ENCODE measurements at regions not wholly inside any gene's neighbourhood (a gene's known extent, or its start where the extent isn't known, plus 50 kb on each side); places are given as distances from the start of the nearest gene placed in this dataset.
"Not testable (repeated sequence)": the region's sequence is repeated elsewhere in the genome, so short reads cannot be mapped to it uniquely, and the experiment has no call there.

DNA sequence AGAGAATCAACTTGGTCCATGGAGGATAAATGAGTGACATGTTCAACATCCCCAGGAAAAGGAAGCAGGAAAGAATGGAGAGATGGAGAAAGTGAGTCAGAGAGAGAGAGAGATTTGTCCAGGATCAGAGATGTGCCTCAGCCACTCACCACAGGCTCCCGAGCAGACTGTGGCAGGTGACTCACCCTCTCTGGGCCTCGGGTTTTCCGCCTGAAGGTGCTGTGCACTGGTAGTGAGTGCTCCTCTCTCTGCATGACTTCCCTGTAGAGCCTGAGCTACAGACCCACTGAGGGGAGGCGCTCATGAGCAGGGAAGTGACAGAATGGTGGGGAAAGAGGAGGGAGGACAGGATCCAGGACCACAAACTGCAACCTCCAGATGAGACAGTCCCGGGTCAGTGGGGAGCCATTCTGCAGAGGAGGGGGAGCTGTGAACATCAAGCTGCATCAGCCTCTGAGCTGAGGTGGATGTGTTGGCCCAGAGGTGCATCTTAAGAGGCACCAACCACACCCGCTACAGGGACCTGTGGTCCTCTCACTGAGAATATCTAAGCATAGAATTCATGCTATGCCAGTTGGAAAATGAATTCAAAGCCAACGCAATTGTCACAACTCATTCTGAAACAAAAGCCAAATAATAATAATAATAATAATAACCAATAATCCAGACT lies 433.4 kb downstream of the BRD1 start:
- TF ChIP-seq, protein P1, sequence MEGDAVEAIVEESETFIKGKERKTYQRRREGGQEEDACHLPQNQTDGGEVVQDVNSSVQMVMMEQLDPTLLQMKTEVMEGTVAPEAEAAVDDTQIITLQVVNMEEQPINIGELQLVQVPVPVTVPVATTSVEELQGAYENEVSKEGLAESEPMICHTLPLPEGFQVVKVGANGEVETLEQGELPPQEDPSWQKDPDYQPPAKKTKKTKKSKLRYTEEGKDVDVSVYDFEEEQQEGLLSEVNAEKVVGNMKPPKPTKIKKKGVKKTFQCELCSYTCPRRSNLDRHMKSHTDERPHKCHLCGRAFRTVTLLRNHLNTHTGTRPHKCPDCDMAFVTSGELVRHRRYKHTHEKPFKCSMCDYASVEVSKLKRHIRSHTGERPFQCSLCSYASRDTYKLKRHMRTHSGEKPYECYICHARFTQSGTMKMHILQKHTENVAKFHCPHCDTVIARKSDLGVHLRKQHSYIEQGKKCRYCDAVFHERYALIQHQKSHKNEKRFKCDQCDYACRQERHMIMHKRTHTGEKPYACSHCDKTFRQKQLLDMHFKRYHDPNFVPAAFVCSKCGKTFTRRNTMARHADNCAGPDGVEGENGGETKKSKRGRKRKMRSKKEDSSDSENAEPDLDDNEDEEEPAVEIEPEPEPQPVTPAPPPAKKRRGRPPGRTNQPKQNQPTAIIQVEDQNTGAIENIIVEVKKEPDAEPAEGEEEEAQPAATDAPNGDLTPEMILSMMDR (IDR thresholded peaks at IDR 0.05; ENCODE audit: extremely low read depth, missing control alignments), result no peak
- no peak for DNase-seq (ENCODE audit: low spot score)

GRCh38 chr22:49393526-49393925 lies 434.1 kb downstream of the BRD1 start:
- DNase-seq (ENCODE audit: low spot score), result no peak
- TF ChIP-seq, protein P1 (IDR thresholded peaks at IDR 0.05; ENCODE audit: extremely low read depth, missing control alignments), result no peak

DNA sequence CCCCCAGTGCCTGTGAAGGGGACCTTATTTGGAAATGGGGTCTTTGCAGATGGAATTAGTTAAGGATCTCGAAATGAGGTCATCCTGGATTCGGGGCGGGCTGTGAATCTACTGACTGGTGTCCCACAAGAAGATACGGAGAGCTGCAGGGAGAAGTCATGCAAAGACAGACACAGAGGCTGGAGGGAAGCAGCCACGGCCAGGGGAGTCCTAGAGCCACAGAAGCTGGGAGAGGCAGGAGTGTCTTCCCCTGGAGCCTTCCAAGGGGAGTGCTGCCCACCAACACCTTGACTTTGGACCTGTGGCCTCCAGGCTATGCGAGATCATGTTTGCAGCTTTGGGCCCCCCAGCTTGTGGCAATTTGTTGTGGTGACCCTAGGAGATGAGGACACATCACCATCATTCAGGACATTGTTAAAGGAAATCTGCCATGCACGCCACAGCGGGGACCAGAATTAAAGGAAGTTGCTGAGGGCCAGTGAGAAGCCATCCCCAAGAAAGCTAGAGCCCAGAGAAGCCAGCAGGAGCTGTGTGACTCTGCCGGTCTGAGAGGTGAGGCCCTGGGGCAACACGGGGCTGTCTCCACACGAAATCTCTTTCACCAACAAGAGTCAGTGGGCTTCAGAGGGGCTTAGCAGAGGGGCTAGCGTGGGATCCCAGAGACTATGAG lies 434.7 kb downstream of the BRD1 start:
- DNase-seq (ENCODE audit: low spot score), result no peak
- TF ChIP-seq, protein P1 (IDR thresholded peaks at IDR 0.05; ENCODE audit: extremely low read depth, missing control alignments), result no peak

DNA sequence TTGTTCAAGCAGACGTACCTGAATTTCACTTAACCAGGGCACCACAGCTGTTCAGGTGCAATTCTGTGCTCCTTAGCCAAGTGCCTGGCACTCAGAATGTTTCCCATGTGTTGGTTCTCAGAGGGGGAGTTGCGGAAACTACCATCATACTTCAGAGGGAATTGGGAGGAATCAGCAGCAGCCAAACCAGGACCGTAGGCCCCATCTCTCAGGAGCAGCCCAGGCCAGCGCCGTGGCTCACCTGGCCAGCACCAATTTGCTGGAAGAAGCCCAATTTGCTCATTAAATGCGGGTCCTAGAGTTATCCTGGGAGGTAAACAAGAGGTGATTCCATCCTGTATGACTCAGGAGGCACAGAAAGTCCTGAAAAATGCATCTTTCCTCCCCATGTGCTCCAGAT lies 435.4 kb downstream of the BRD1 start:
- no peak for DNase-seq (ENCODE audit: low spot score)

GRCh38 chr22:49391436-49391835 lies 436.2 kb downstream of the BRD1 start:
- no peak for DNase-seq (ENCODE audit: low spot score)
- TF ChIP-seq, protein P1 (IDR thresholded peaks at IDR 0.05; ENCODE audit: extremely low read depth, missing control alignments), result no peak

More for the DNA sequence above, 435.4 kb downstream of the BRD1 start:
- TF ChIP-seq, protein P1 (IDR thresholded peaks at IDR 0.05; ENCODE audit: extremely low read depth, missing control alignments), result no peak

DNA sequence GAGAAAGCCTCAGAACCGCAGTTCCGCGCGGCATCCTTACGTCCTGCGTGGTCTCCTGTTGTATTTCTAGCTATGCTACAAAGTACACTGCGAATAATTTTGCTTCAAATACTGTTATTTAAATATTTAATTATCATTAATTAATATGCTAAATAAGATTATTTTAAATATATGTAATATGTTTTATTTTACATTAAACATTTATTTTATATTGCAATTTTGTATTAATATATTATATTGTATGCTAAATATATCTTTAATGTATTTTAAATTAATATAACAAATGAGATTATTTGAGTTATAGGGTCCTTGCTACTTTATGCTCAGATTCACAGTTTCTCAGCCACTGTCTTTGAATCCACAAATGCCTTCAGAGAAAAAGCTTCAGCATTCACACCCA lies 436.7 kb downstream of the BRD1 start:
- TF ChIP-seq, protein P1 (IDR thresholded peaks at IDR 0.05; ENCODE audit: extremely low read depth, missing control alignments), result no peak

DNA sequence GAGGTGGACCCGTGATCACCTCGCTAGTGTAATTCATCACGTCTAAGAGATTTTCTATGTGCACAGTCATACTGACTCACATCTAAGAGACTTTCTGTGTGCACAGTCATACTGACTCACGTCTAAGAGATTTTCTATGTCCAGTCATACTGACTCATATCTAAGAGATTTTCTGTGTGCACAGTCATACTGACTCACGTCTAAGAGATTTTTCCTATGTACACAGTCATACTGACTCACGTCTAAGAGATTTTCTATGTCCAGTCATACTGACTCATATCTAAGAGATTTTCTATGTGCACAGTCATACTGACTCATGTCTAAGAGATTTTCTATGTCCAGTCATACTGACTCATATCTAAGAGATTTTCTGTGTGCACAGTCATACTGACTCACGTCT lies 443.8 kb downstream of the BRD1 start:
- not testable (repeated sequence) for DNase-seq (ENCODE audit: low spot score)

More for the DNA sequence above, 436.7 kb downstream of the BRD1 start:
- DNase-seq (ENCODE audit: low spot score), result no peak

GRCh38 chr22:49382451-49382735 lies 445.3 kb downstream of the BRD1 start:
- TF ChIP-seq, protein P1 (IDR thresholded peaks at IDR 0.05; ENCODE audit: extremely low read depth, missing control alignments), result no peak
- no peak for DNase-seq (ENCODE audit: low spot score)

Data from GM20000 (cell line).